ENCODE measurements at regions not wholly inside any gene's neighbourhood (a gene's known extent, or its start where the extent isn't known, plus 50 kb on each side); places are given as distances from the start of the nearest gene placed in this dataset.

DNA sequence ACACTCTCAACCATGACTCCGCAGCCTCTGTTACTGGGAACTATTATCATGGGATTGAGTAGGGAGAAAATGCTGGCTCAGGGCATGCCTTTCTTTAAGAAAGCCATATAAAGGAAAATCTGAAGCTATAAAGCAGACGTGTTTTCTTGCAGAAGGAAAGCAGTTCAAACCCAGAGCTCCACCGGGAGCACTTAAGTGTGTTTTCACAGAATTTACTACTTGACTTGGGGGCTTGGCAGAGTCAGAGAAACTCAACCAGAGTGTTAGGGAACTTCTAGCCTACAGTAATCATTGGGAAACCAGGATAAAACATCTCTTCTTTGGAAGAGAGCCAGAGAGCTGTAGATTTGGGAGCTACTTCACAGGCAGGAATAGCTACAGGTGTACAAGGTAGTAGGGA lies 283.4 kb upstream of the ADRA1B start:
- TF ChIP-seq POLR2A (IDR thresholded peaks at IDR 0.05; ENCODE audit: low read depth, low read length) (no peak), POLR2AphosphoS5 (IDR thresholded peaks at IDR 0.05; ENCODE audit: low read depth, low read length) (no peak), TAF1 (IDR thresholded peaks at IDR 0.05; ENCODE audit: low read depth, low read length) (no peak), SPI1 (IDR thresholded peaks at IDR 0.05; ENCODE audit: low read depth, low read length) (no peak), POU2F2 (IDR thresholded peaks at IDR 0.05; ENCODE audit: low read depth, low read length) (no peak)
